DND-41 (cell line): ENCODE measurements at regions not wholly inside any gene's neighbourhood (a gene's known extent, or its start where the extent isn't known, plus 50 kb on each side); places are given as distances from the start of the nearest gene placed in this dataset.

Experiments used
- ATAC-seq: fragments of 200-7000 bp; cut with Tn5 transposase; 3 replicates; pipeline ENCODE4 v1.9.1; 2021; ENCODE audit warnings: low read depth; ENCODE audit not compliant: insufficient read depth
- DNase-seq: peaks from one replicate; pipeline ENCODE4 v3.0.0-alpha.2; 2020
- H2AFZ ChIP-seq: 2 replicates; pipeline ENCODE4 v1.6.0; 2012; ENCODE audit warnings: low read depth, low read length
- H3K27ac ChIP-seq: 2 replicates; pipeline ENCODE4 v1.5.1; 2012; ENCODE audit warnings: low read length, inconsistent platforms
- H3K27me3 ChIP-seq: fragments of 200-600 bp; sonication (generic); 2 replicates; pipeline ENCODE4 v1.6.0; 2012; ENCODE audit warnings: low read length, mild to moderate bottlenecking, inconsistent platforms; ENCODE audit not compliant: insufficient read depth, poor library complexity
- H3K36me3 ChIP-seq: 2 replicates; pipeline ENCODE4 v1.5.1; 2012; ENCODE audit warnings: low read length, inconsistent platforms; ENCODE audit not compliant: insufficient read depth
- H3K4me1 ChIP-seq: 2 replicates; pipeline ENCODE4 v1.5.1; 2012; ENCODE audit warnings: mild to moderate bottlenecking, low read length; ENCODE audit not compliant: insufficient read depth
- H3K4me2 ChIP-seq: 2 replicates; pipeline ENCODE4 v1.6.0; 2012; ENCODE audit warnings: mild to moderate bottlenecking, moderate library complexity, low read length, inconsistent platforms; ENCODE audit not compliant: insufficient read depth
- H3K4me3 ChIP-seq, 2 experiments: fragments of 200-600 bp in 1 of 2; shearing (Covaris generic) in 1 of 2; 2 replicates each; pipeline ENCODE4 v1.5.1; 2012 to 2016; ENCODE audit warnings: inconsistent platforms in 2 of 2, low read length in 2 of 2, mild to moderate bottlenecking in 2 of 2, low read depth in 1 of 2, moderate library complexity in 1 of 2
- H3K79me2 ChIP-seq: 2 replicates; pipeline ENCODE4 v1.6.0; 2012; ENCODE audit warnings: low read length, inconsistent platforms; ENCODE audit not compliant: insufficient read depth
- H3K9ac ChIP-seq: 2 replicates; pipeline ENCODE4 v1.6.0; 2012; ENCODE audit warnings: low read depth, mild to moderate bottlenecking, inconsistent platforms, low read length, moderate library complexity
- H3K9me3 ChIP-seq: 2 replicates; pipeline ENCODE4 v1.5.1; 2012; ENCODE audit warnings: low read length, moderate library complexity, mild to moderate bottlenecking, inconsistent platforms; ENCODE audit not compliant: insufficient read depth, severe bottlenecking
- H4K20me1 ChIP-seq: 2 replicates; pipeline ENCODE4 v1.6.0; 2012; ENCODE audit warnings: low read length; ENCODE audit not compliant: insufficient read depth
- EZH2 ChIP-seq: IDR thresholded peaks from 3 replicates; pipeline ENCODE4 v1.6.1; 2012; ENCODE audit warnings: borderline replicate concordance, low read depth, mild to moderate bottlenecking, moderate library complexity, low read length, inconsistent platforms; ENCODE audit not compliant: severe bottlenecking
- TF ChIP-seq, protein P1 (sequence below): IDR thresholded peaks from 2 replicates; pipeline ENCODE4 v1.5.1; 2012; ENCODE audit warnings: borderline replicate concordance, low read length, moderate library complexity, mild to moderate bottlenecking; ENCODE audit not compliant: poor library complexity, severe bottlenecking; ENCODE audit errors: extremely low read depth

DNA sequence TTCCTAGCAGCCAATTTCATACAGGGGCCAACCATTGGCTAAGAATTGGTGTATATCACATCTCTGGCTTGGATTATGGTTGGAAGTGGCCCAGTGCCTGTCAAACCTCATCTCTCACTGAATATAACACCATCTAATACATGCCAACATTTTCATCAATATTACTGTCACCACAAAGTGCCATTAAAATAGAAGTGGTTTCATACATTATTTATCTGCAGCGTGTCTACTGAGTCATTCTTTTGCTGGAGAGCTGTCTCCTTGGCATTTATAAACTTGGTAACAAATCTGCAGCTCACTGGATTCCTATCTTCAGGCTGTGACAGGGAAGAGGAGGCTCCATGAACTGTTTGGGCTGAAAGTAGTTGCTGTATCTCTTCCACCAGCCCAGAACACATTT lies 70.9 kb downstream of the PTTG1 start:
- Histone ChIP-seq H3K36me3 (no peaks in the 10 kb centered on the region), H3K4me3 (no peak overlapping the region), H3K9me3 (no peaks in the 10 kb centered on the region), H3K27ac (no peak overlapping the region), H3K79me2 (no peaks in the 10 kb centered on the region), H2AFZ (no peak overlapping the region), H3K4me1 (no peaks in the 10 kb centered on the region), H3K4me2 (no peak overlapping the region), H3K9ac (no peak overlapping the region), H4K20me1 (no peaks in the 10 kb centered on the region), H3K27me3 (no peaks in the 10 kb centered on the region)
- ATAC-seq (no peak), DNase-seq (no peak)
- no peak for TF ChIP-seq EZH2
- TF ChIP-seq, protein P1, sequence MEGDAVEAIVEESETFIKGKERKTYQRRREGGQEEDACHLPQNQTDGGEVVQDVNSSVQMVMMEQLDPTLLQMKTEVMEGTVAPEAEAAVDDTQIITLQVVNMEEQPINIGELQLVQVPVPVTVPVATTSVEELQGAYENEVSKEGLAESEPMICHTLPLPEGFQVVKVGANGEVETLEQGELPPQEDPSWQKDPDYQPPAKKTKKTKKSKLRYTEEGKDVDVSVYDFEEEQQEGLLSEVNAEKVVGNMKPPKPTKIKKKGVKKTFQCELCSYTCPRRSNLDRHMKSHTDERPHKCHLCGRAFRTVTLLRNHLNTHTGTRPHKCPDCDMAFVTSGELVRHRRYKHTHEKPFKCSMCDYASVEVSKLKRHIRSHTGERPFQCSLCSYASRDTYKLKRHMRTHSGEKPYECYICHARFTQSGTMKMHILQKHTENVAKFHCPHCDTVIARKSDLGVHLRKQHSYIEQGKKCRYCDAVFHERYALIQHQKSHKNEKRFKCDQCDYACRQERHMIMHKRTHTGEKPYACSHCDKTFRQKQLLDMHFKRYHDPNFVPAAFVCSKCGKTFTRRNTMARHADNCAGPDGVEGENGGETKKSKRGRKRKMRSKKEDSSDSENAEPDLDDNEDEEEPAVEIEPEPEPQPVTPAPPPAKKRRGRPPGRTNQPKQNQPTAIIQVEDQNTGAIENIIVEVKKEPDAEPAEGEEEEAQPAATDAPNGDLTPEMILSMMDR = no peak

DNA sequence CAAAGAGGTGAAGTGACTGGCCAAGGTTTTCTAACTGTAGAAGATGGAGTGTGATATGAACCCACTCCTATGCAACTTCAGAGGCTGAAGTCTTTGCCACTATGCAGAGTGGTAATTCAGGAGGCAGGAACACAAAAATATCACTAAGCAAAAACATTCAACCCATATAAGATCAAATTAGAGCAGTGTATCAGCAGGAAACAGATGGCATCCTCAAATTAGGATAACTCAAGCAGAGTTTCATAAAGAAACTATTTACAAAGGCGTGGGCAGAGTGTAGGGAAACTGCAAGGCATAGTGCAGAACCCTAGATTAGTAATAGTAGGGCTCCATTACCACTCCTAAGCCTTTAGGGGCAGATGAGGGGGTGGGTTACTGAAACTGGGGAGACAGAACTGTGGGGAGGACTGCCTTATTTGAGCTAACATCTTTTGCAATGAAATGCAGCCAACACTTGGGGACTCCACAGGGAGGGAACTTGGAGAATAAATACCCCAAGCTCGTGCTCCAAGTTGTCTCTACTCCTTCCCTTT lies 72.2 kb downstream of the PTTG1 start:
- ATAC-seq (no peak), DNase-seq (no peak)
- H4K20me1 ChIP-seq = no peaks in the 10 kb centered on the region
- no peaks in the 10 kb centered on the region for H3K79me2 ChIP-seq
- H2AFZ ChIP-seq = no peak overlapping the region
- no peaks in the 10 kb centered on the region for H3K36me3 ChIP-seq
- no peaks in the 10 kb centered on the region for H3K27me3 ChIP-seq
- H3K9ac ChIP-seq = no peak overlapping the region
- H3K27ac ChIP-seq = no peak overlapping the region
- H3K4me2 ChIP-seq = no peak overlapping the region
- no peak overlapping the region for H3K4me3 ChIP-seq
- no peak for TF ChIP-seq EZH2
- TF ChIP-seq, protein P1 = no peak
- H3K9me3 ChIP-seq = no peaks in the 10 kb centered on the region
- no peaks in the 10 kb centered on the region for H3K4me1 ChIP-seq

DNA sequence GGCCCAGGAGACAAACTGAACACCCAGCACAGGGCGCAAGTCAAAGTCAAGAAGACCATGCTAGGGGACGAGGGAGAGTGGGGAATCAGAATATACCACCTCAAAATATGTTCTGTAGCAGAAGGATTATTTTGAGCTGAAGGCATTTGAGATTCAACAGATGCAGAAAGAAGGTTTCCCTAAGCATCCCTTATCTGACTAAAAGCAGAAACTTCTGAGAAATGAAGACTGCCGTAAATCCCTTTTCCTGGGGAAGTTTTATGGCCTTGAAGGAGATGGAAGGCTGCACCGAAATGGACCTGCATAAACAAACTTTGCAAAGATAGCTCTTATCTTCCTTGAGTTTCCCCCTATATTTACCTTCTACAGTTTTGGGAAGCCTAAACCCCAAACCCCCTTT lies 72.8 kb downstream of the PTTG1 start:
- H3K9me3 ChIP-seq = no peaks in the 10 kb centered on the region
- no peaks in the 10 kb centered on the region for H3K4me1 ChIP-seq
- H4K20me1 ChIP-seq = no peaks in the 10 kb centered on the region
- no peak overlapping the region for H3K9ac ChIP-seq
- no peak overlapping the region for H3K4me2 ChIP-seq
- no peaks in the 10 kb centered on the region for H3K79me2 ChIP-seq
- no peak overlapping the region for H3K27ac ChIP-seq
- ATAC-seq (no peak), DNase-seq (no peak)
- TF ChIP-seq, protein P1 = no peak
- no peak for TF ChIP-seq EZH2
- no peaks in the 10 kb centered on the region for H3K27me3 ChIP-seq
- H3K4me3 ChIP-seq = no peak overlapping the region
- H3K36me3 ChIP-seq = no peaks in the 10 kb centered on the region
- H2AFZ ChIP-seq = no peak overlapping the region

DNA sequence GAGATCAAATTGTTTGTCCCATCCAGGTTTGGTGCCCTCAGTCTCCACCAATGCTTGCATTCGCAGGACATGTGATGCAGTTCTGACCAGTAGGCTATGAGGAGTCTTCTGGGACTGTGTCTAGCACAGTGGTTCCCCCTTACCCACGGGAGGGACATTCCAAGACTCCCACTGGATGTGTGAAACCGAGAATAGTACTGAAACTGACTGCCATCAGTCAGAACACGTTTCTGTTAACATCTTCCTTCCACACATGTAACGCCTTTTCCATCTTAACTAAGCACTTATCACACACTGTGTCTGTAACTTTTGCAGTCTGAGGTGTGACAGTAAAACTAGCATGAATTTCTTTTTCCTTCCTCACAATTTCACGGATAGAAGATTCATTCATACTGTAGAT lies 74.7 kb downstream of the PTTG1 start:
- Histone ChIP-seq H3K79me2 (no peaks in the 10 kb centered on the region), H4K20me1 (no peaks in the 10 kb centered on the region), H2AFZ (no peak overlapping the region), H3K36me3 (no peaks in the 10 kb centered on the region), H3K9me3 (no peaks in the 10 kb centered on the region), H3K27me3 (no peaks in the 10 kb centered on the region), H3K9ac (no peak overlapping the region), H3K4me3 (no peak overlapping the region), H3K4me2 (no peak overlapping the region), H3K27ac (no peak overlapping the region), H3K4me1 (no peaks in the 10 kb centered on the region)
- DNase-seq (no peak), ATAC-seq (no peak)
- TF ChIP-seq, protein P1 = no peak
- no peak for TF ChIP-seq EZH2
